IMR-90 (cell line): ENCODE measurements at regions not wholly inside any gene's neighbourhood (a gene's known extent, or its start where the extent isn't known, plus 50 kb on each side); places are given as distances from the start of the nearest gene placed in this dataset.

Source experiments
- CEBPB ChIP-seq: IDR thresholded peaks from 2 replicates; pipeline ENCODE4 v1.6.1; 2012; ENCODE audit warnings: low read depth, low read length, improper control_type of control experiment
- CHD1 ChIP-seq: IDR thresholded peaks from 2 replicates; pipeline ENCODE4 v1.6.1; 2012; ENCODE audit warnings: low read depth, low read length, improper control_type of control experiment
- CTCF ChIP-seq: conservative IDR thresholded peaks from 2 replicates; pipeline ENCODE4 v1.5.1; 2012; ENCODE audit warnings: mild to moderate bottlenecking, low read depth, low read length, improper control_type of control experiment
- MAFK ChIP-seq: IDR thresholded peaks from 2 replicates; pipeline ENCODE4 v1.6.1; 2012; ENCODE audit warnings: low read depth, low read length, improper control_type of control experiment
- MXI1 ChIP-seq: IDR thresholded peaks from 2 replicates; pipeline ENCODE4 v1.6.1; 2012; ENCODE audit warnings: low read depth, mild to moderate bottlenecking, low read length, moderate library complexity, borderline replicate concordance
- NFE2L2 ChIP-seq: fragments of 150-350 bp; IDR thresholded peaks from 2 replicates; pipeline ENCODE4 v1.6.1; 2016; ENCODE audit warnings: low read depth, mild to moderate bottlenecking, low read length
- POLR2A ChIP-seq: IDR thresholded peaks from 2 replicates; pipeline ENCODE4 v1.6.1; 2012; ENCODE audit warnings: mild to moderate bottlenecking, low read depth, low read length
- RAD21 ChIP-seq: IDR thresholded peaks from 2 replicates; pipeline ENCODE4 v1.6.1; 2012; ENCODE audit warnings: low read length, improper control_type of control experiment
- RCOR1 ChIP-seq: IDR thresholded peaks from 2 replicates; pipeline ENCODE4 v1.6.1; 2012; ENCODE audit warnings: mild to moderate bottlenecking, low read length, improper control_type of control experiment; ENCODE audit not compliant: insufficient replicate concordance
- SMC3 ChIP-seq: fragments of 150-350 bp; IDR thresholded peaks from 2 replicates; pipeline ENCODE4 v1.6.1; 2016; ENCODE audit warnings: low read depth, mild to moderate bottlenecking, antibody characterized with exemption, low read length, moderate library complexity

- TF ChIP-seq CTCF (no peak), MXI1 (no peak), NFE2L2 (no peak), SMC3 (no peak), POLR2A (no peak), RCOR1 (no peak), CEBPB (no peak), RAD21 (no peak), MAFK (no peak), CHD1 (no peak)
Measured at GRCh38 chr12:66851134-66851533, 172.3 kb upstream of the GRIP1 start.
